Embryonic facial prominence (tissue), 1 donor: ENCODE measurements at regions not wholly inside any gene's neighbourhood (a gene's known extent, or its start where the extent isn't known, plus 50 kb on each side); places are given as distances from the start of the nearest gene placed in this dataset.

Experiments used
- DNase-seq: peaks from one replicate; pipeline ENCODE4 v3.0.0-alpha.2; 2016; ENCODE audit errors: extremely low spot score

DNA sequence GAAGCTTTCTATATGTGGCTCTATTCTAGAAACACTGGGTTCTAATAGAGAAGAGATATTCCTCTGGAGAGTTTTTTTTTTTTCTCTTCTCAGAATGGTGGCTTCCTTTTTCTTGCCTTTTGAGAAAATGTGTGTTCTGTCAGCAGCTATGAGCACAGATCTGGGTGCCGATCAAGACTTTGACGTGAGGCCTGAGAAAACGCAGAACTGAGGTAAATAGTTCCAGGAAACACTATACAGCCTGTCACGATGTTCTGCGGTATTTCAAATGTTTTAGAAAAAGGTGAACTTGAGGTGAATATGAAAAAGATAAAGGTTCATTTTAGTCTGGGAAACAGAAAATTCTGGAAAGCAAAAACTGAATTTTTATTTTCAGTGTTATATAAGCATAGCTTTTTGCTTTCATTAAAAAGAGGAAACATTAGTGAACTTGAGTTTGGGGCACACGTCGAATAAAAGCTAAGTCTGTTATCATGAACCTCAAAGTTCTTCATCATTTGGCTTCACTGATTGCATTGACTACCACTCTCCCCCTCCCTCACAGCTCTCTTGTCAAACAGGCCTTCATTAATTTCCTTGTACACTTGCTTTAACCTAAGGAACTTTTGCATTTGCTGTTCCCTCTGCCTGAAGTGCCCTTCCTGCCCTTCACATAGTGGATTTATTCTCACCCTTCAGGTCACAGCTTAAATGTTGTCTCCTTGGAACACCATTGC, 265.1 kb downstream of the NFKBIZ start:
- DNase-seq, result no peak

DNA sequence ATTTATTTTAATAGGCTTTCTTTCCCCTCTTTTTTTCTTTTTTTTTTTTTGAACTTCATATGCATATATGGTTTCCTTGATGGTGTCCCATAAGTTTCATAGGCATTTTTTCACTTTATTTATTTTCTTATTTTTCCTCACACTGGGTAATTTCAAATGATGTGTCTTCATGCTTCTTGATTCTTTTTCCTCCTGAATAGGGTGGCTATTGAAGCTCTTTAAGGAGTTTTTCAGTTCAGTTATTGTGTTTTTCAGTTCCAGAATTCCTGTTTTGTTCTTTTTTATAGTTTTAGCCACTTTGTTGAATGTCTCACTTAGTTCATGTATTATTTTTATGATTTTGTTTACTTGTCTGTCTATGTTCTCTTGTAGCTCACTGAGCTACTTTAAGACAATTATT, 273.2 kb downstream of the NFKBIZ start:
- no peak for DNase-seq

DNA sequence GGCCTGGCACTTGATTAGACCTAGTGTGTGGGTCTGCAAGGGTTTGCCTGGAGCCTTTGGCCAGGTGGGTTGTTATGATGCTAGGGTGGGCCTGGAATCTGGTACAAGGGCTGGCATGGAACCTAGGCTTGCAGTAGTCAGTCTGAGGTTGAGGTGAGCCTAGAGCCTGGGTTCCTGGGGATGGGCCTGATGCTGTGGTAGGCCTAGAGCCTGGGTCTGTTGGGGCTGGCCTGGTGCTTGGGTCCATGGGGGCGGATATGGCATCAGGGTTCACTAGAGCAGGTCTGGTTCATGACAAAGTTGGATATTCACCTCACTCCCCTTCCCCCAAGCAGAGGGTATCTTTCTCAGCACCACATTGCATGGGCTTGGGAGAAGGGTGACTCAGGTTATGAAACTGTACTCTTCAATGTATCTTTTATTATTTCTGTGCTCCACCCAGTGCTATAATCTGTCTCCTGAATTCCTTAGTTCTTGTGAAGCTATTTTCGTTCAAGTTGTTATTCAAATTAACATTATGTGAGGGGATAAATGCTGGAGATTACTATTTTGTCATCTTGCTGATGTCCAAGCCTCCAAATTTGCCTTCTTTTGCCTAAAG, 274.4 kb downstream of the NFKBIZ start:
- no peak for DNase-seq

DNA sequence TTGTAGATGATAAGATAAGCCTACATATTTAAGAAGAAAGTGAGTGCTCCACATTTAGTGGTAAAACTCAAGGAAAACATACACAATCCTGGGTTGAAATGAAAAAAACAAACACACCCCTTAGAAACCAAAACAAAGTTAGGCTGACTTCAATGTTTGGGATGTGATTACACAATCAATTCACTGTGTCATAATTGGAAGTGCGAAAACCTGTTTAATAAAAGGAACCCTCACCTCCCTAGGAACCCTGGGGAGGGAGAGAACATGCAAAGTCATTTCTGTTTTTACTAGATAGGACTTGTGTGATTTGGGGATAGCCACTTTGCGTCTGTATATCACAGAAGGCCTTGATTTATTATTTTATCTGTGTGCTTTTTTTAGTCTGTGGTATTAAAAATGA, 275.0 kb downstream of the NFKBIZ start:
- DNase-seq, result no peak

DNA sequence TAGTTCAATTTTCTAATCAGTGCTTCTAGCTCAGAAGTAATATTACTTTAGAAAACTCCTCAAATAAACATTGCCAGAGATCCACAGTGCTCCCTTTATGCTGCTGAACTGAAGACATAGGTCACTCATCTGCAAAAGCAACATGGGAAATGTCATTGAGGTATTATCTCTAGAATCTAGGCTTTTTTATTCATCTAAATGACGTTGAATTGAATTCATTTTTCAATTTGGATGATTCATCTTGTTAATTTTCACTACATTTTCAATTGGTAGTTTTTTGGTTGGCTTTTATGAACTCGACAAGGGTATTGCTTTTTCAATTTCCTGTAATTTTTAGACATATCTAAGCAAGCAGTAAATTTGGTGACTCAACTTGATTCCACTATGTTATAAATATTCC, 275.4 kb downstream of the NFKBIZ start:
- no peak for DNase-seq

DNA sequence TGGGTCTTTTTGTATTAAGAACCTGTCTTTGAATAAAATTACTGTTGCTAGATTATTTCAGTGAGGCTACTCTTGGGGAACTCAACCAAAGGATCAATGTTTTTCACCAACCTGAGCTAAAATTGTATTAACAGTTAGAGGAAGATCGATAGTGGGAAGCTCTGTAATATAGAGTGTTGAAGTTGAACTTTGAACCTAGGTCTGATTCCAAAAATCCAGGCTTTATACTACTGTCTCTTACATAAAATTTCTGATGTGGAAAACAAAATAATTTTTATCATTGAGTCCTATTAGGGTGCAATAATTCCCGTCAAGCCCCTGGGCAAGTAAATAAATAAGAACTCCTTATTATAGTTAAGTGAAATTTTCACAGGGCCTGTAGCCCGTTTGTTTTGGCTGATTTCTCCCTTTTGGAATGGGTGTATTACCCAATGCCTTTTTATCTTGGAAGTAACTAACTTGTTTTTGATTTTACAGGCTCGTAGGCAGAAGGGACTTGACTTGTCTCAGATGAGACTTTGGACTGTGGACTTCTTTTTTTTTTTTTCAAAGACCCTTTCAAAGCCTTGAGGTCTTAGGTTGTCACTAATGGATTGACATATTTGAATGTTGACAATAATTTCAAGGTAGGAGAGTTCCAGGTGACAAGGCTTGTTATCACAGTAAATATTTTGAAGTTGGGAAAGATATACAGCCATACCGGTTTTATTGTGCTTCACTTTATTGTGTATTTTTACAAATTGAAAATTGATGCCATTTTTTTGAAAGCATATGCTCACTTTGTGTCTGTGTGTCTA, 276.1 kb downstream of the NFKBIZ start:
- DNase-seq, result no peak

DNA sequence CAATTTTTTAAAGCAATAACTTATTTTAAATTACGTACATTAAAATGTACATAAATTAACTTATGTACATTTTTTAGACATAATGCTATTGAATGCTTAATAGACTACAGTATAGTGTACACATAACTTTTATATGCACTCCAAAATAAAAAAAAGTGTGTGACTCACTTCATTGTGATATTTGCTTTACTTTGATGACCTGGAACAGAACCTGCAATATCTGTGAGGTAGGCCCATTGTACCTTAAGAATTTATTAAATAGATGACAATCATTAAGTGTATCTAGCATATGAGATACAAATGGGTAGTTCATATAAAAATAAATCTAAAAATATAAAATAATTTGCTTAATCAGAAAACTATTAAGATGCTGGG, 276.7 kb downstream of the NFKBIZ start:
- no peak for DNase-seq

DNA sequence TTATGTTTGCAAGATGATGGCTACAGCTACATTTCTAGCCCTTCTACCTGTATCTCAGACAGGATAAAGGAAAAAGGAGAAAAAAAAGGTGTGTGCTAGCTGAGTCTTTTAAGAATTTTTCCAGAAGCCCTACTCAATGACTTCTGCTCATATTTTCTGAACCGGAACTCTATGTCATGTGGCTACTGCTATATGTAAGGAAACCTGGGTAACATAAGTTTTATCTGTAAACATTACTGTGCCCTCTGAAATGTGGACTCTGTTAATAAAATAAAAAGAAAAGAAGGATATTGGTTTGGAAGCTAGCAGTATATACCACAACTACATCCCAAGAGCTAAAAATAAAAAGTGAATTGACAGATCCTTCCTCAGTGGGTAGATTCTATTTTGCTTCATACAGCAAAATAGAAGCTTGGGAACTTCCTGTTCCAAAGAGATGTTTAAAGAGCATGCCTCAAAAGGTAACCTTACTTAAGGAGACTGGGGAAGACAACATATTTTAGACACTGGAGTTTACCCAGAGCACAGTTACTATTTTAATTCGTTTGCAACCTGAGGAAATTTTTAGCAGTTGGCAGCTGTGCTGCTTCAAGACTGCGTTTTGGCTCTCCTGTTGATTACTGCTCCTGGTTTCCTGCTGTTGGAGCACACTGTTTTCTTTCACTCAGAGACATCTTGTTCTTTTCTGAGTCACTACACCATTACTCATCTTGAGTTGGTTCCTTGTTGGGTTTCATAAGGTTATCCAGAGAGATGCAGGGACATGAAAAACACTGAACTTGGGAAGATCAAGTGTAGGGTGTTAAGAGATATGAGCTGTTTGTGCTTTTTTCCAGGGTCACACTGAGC, 280.7 kb downstream of the NFKBIZ start:
- DNase-seq, result no peak

DNA sequence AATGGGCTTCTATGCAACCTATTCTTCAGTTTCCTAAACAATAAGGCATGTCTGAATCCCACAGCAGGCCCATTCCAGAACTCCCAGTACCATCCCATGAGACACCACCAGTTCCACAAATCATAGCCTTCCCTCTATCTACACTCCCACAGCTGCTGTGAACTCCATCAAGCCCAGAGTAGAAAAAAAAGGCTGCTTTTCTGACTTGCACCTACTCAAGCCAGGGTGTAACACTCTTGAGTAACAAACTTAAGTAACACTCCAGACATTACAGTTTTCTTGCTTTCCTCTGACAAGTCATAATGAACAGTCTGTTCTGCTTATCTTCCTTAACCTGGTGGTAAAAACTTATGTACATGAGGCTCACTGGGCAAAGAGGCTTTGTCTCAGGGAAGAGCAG, 283.1 kb downstream of the NFKBIZ start:
- DNase-seq, result no peak

DNA sequence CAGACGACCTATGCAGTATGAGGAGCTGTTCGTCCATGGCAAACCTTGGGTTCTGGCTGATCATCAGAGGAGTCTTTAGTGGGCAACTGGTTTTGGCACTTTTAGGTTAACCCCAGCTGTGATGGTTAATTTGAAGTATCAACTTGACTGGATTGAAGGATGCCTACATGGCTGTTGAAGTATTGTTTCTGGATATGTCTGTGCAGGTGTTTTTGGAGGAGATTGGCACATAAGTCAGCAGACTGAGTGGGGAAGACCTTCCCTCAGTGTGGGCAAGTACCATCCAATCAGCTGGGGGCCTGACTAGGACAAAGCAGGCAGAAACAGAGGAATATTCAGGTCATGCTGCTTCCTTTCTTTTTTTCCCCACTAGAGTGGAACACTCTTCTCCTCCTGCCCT, 284.1 kb downstream of the NFKBIZ start:
- no peak for DNase-seq

DNA sequence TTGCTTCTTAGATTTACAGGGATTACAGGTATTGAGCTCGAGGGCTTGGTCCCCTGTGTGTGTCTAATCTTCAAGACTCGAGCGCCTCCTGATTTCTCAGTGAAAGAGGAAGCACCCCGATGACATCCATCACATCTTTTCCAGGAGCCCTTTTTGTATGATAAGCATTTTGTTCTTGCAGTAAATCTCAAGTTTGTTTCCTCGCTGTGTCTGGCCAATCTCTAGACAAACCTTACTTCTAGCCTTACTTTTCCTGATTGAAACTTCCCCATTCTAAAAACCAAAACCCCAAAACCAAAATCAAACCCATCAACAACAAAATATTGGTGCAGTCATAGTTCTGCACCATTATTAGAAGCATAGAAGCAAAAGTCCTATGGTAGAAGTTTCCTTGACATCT, 286.0 kb downstream of the NFKBIZ start:
- no peak for DNase-seq

DNA sequence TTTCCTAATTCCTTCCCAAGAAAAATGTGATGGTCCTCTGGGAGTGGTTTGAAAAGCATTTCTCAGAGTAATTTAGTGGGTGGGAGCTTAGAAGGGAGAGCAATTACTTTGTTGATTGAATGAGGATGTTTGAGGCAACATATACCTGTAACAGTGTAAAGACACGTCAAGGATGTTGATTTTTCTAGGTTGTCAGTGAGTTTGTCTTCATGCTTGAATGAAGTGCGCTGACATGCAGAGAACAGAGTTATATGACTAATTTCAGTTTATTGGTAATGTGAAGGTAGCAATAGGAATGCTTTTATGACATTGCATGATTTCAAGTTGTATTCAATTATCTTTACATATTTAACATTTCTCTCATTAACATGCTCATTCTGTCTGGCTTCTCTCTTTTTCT, 286.9 kb downstream of the NFKBIZ start:
- no peak for DNase-seq

DNA sequence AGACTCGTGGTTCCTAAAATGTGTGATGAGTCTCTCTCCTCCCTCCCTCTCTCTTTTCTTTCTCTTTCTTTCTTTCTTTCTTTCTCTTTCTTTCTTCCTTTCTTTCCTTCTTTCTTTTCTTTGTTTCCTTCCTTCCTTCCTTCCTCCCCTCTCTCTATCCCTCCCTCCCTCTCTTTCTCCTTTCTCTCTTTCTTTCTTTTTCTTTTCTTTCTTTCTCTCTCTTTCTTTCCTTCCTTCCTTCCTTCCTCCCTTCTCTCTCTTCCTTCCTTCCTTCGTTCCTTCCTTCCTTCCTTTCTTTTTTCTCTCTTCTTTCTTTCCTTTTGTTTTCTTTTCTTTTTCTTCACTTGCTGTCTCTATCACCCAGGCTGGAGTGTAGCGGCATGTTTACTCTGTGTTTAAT, 290.8 kb downstream of the NFKBIZ start:
- DNase-seq, result no peak

DNA sequence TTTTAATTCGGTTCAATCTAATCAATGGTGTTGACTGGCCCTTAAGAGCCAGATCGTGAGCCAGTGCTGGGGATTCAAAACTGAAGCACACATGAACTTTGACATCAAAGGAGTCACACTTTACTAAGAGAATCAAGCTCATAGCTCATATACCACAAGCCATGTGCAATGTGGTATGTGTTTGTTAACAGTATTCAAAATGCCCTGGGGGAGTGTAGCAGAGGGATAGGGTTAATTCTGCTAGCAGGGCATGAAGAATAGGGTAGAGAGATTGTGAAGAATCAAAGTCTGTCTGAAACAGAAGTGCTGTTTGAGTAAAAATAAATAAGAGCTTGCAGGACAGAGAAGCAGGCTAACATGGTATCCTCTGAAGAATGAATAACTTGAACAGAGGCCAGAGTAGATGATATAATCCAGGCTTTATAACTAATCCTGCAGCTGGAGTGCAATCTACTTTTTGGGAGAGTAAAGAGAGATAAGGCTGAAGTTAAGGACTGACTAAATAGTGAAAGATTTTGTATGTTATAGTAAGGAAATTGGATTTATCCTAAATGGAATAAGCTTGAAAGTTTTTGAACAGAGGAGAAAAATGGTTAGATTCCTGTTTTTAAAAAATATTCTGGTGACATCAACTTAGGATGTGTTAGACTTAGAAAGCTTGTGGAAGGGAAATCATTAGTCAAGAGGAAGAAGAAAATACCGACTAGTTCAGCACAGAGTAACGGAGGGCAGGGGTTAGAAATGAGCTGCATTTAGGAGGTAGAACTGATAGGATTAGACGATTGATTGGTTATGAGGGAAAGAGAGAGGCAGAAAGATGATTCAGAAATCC, 292.0 kb downstream of the NFKBIZ start:
- DNase-seq, result no peak

DNA sequence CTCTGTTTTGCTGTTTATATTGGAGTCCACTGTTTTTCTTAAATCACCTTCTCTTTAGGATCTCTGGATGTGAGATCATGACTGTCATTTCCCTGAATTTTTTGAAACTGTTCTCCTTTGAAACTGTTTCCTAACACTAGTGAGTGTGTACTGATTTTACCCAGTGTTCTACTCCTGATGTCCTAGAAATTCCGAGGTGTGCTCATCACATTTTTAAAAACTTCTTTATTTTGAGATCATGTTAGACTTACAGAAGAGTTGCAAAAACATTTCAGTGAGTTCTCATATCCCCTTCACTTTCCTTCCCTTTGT, 292.6 kb downstream of the NFKBIZ start:
- no peak for DNase-seq

DNA sequence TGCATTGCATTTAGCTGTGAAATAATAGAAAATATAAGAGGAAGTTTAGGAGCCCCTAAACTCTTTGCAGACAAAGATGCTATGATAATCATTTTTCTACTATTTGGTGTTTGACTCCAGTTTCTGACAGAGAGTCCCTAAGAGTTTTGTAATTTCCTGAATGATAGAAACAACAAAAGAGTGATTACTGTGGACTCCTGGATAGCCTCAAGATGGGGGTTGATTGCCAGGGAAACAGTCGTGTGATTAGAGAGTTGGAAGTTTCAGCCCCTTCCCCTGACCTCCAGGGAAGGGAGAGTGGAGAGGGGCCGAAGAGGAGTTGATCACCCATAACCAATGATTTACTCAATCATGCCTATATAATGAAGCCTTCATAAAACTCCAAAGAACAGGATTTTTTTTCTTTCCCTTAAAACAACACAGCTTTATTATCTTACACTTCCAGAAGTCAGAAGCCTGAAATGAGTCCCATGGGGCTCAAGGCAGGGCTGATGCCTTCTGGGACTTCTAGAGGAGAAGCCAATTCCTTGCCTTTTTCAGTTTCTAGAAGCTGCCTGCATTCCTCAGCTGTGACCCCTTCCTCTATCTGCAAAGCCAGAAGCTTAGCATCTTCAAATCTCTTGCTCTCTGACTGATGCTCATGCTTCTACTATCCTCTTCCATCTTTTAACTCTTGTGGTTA, 292.3 kb upstream of the ZPLD1 start:
- DNase-seq, result no peak

DNA sequence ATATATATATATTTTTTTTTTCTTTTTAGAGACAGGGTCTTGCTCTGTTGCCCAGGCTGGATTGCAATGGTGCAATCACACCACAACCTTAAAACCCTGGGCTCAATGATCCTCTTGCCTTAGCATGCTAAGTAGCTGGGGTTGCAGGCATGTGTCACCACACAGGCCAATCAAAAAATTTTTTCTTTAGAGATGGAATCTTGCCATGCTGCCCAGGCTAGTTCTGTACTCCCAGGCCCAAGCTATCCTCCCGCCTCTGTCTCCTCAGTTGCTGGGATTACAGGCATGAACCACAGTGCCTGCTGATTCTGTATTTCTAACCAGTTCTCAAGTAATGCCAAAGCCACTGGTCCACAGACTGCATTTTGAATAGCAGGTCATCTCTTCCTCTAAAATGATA, 291.3 kb upstream of the ZPLD1 start:
- no peak for DNase-seq

DNA sequence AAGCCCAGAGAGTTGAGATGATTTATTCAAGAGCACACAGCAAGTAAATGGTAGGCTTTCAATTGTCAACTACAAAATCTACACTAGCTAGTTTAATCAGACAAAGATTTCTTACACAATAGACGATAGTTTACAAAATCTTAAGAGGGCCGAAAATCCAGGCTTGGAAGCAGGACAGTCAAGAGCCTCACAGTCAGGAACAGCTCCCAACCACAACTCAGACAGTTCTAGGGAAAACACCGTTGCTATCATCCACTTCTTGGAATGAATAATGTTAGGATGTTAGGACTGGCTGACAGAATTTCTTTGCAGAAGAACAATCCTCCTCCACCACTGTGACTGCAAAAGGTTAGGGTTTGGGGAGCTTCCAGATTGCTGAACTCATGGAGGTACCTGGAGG, 290.8 kb upstream of the ZPLD1 start:
- no peak for DNase-seq

DNA sequence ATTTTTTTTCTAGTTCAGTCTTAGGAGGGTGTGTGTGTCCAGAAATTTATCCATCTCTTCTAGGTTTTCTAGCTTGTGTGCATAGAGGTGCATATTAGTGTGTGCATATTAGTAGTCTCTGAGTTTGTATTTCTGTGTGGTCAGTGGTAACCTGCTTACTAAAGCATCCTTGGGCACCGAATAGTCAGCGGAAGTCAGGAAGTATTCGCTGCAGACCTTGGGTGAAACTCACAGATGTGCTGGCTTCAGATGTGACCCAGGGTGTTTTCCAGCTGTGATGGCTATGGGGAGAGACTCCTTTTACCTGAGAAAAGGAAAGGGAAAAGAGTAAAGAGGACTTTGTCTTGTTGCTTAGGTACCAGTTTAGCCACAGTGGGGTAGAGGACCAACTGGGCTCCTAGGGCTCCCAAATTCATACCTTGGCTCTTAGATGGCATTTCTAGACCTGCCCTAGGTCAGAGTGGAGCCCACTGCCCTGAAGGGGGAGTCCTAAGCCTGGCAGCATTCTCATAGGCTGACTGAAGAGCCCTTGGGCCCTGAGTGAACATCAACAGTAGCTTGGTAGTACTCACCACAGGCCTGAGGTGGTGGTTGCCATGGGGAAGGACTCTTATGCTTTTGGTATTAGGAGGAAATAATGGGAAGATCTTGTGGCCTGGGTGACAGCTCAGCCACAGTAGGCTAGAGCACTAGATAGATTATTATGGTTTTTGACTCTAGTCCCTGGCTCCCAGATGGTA, 286.0 kb upstream of the ZPLD1 start:
- no peak for DNase-seq

DNA sequence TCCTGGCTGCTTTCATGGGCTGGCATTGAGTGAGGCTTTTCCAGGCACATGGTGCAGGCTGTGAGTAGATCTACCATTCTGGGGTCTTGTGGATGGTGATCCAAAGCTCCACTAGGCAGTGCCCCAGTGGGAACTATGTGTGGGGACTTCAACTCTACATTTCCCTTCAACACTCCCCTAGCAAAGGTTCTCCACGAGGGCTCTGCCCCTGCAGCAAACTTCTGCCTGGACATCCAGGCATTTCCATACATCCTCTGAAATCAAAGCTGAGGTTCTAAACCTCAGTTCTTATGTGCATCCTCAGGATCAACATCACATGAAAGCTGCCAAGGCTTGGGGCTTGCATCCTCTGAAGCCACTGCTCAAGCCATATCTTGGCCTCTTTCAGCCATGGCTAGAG, 282.9 kb upstream of the ZPLD1 start:
- DNase-seq, result no peak
